SK-N-SH (cell line): ENCODE measurements at regions not wholly inside any gene's neighbourhood (a gene's known extent, or its start where the extent isn't known, plus 50 kb on each side); places are given as distances from the start of the nearest gene placed in this dataset.

Source experiments
- CTCF ChIP-seq: fragments of 200-600 bp; sonication (generic); IDR thresholded peaks from 2 replicates; pipeline ENCODE4 v1.6.1; 2017; ENCODE audit warnings: antibody characterized with exemption, mild to moderate bottlenecking, moderate library complexity
- GABPA ChIP-seq: IDR thresholded peaks from 2 replicates; pipeline ENCODE4 v1.4.0; 2012; ENCODE audit warnings: low read depth, mild to moderate bottlenecking
- MAX ChIP-seq: IDR thresholded peaks from 2 replicates; pipeline ENCODE4 v1.4.0; 2012; ENCODE audit warnings: low read depth
- MXI1 ChIP-seq: IDR thresholded peaks from 2 replicates; pipeline ENCODE4 v1.6.1; 2012; ENCODE audit warnings: mild to moderate bottlenecking, low read depth, low read length, improper control_type of control experiment
- NFIC ChIP-seq: IDR thresholded peaks from 2 replicates; pipeline ENCODE4 v1.4.0; 2012; ENCODE audit warnings: borderline replicate concordance
- POLR2AphosphoS5 ChIP-seq: IDR thresholded peaks from 2 replicates; pipeline ENCODE4 v1.6.1; 2012; ENCODE audit warnings: low read depth, low read length
- SIN3A ChIP-seq: IDR thresholded peaks from 2 replicates; pipeline ENCODE4 v1.6.1; 2012; ENCODE audit warnings: low read depth, mild to moderate bottlenecking, low read length, moderate library complexity, borderline replicate concordance

- TF ChIP-seq MAX (no peak), CTCF (no peak), SIN3A (no peak), POLR2AphosphoS5 (no peak), MXI1 (no peak), NFIC (no peak), GABPA (no peak)
These were observed 228.9 kb upstream of the SEMA3D start for GRCh38 chr7:85415743-85416142.
